HUES64 (cell line): ENCODE measurements at regions not wholly inside any gene's neighbourhood (a gene's known extent, or its start where the extent isn't known, plus 50 kb on each side); places are given as distances from the start of the nearest gene placed in this dataset.

Source experiments
- H3K27ac ChIP-seq: 2 replicates; pipeline ENCODE4 v1.7.0; 2013; ENCODE audit warnings: low read depth, low read length, inconsistent platforms
- H3K27me3 ChIP-seq: 2 replicates; pipeline ENCODE4 v1.6.1; 2013; ENCODE audit warnings: mild to moderate bottlenecking, low read length; ENCODE audit not compliant: insufficient read depth
- H3K36me3 ChIP-seq: 2 replicates; pipeline ENCODE4 v1.6.1; 2013; ENCODE audit warnings: mild to moderate bottlenecking, low read length; ENCODE audit not compliant: insufficient read depth
- H3K4me1 ChIP-seq: 2 replicates; pipeline ENCODE4 v1.6.1; 2013; ENCODE audit warnings: mild to moderate bottlenecking, low read length, moderate library complexity; ENCODE audit not compliant: insufficient read depth
- H3K4me3 ChIP-seq: 2 replicates; pipeline ENCODE4 v1.5.1; 2013; ENCODE audit warnings: mild to moderate bottlenecking, low read length, moderate library complexity
- H3K9ac ChIP-seq: 2 replicates; pipeline ENCODE4 v1.6.1; 2013; ENCODE audit warnings: mild to moderate bottlenecking, low read depth, low read length
- H3K9me3 ChIP-seq: 2 replicates; pipeline ENCODE4 v1.6.1; 2013; ENCODE audit warnings: low read depth, low read length; ENCODE audit not compliant: insufficient read depth
- WGBS: fragments of 150-250, 120-280 bp; methylation state at CpG from one replicate; pipeline ENCODE4 v1.1.7; 2013; ENCODE audit warnings: missing lambda C conversion rate; 5-methylcytosine and 5-hydroxymethylcytosine counted together

- Histone ChIP-seq H3K4me3 (no peak overlapping the region), H3K9ac (no peak overlapping the region), H3K4me1 (no peaks in the 10 kb centered on the region), H3K27me3 (no peaks in the 10 kb centered on the region), H3K36me3 (no peaks in the 10 kb centered on the region), H3K27ac (no peak overlapping the region), H3K9me3 (no peaks in the 10 kb centered on the region)
- WGBS, result 92% methylated on average over 8 of the region's 9 CpGs
Measured at GRCh38 chr2:241975593-241976284, 106.2 kb downstream of the RTP5 start.

GRCh38 chr2:241976296-241976695 lies 106.8 kb downstream of the RTP5 start:
- H3K4me3 ChIP-seq, result no peak overlapping the region
- no peak overlapping the region for H3K27ac ChIP-seq
- H3K36me3 ChIP-seq, result no peaks in the 10 kb centered on the region
- no peak overlapping the region for H3K9ac ChIP-seq
- WGBS, result 84% methylated on average over 12 of the region's 12 CpGs
- no peaks in the 10 kb centered on the region for H3K27me3 ChIP-seq
- no peaks in the 10 kb centered on the region for H3K4me1 ChIP-seq
- no peaks in the 10 kb centered on the region for H3K9me3 ChIP-seq

- no peaks in the 10 kb centered on the region for H3K27me3 ChIP-seq
Measured at GRCh38 chr2:241977557-241978300, 108.2 kb downstream of the RTP5 start.

GRCh38 chr2:241978670-241979069 lies 109.1 kb downstream of the RTP5 start:
- Histone ChIP-seq H3K9ac (no peak overlapping the region), H3K27ac (no peak overlapping the region), H3K4me1 (no peaks in the 10 kb centered on the region), H3K4me3 (no peak overlapping the region), H3K27me3 (no peaks in the 10 kb centered on the region), H3K36me3 (no peaks in the 10 kb centered on the region), H3K9me3 (no peaks in the 10 kb centered on the region)
- WGBS, result 100% methylated on average over 1 of the region's 1 CpG

More at GRCh38 chr2:241977557-241978300, 108.2 kb downstream of the RTP5 start:
- H3K4me3 ChIP-seq, result no peak overlapping the region
- H3K4me1 ChIP-seq, result no peaks in the 10 kb centered on the region
- H3K9me3 ChIP-seq, result no peaks in the 10 kb centered on the region
- no peak overlapping the region for H3K9ac ChIP-seq
- WGBS, result 92% methylated on average over 13 of the region's 14 CpGs
- no peak overlapping the region for H3K27ac ChIP-seq
- H3K36me3 ChIP-seq, result no peaks in the 10 kb centered on the region

- H3K4me3 ChIP-seq, result no peak overlapping the region
- H3K9me3 ChIP-seq, result no peaks in the 10 kb centered on the region
- H3K36me3 ChIP-seq, result no peaks in the 10 kb centered on the region
- H3K27me3 ChIP-seq, result no peaks in the 10 kb centered on the region
- H3K9ac ChIP-seq, result no peak overlapping the region
- 80% methylated on average over 6 of the region's 6 CpGs for WGBS
- H3K4me1 ChIP-seq, result no peaks in the 10 kb centered on the region
- H3K27ac ChIP-seq, result no peak overlapping the region
Measured at GRCh38 chr2:241980193-241980592, 110.7 kb downstream of the RTP5 start.

GRCh38 chr2:241981076-241981700 lies 111.7 kb downstream of the RTP5 start:
- H3K4me1 ChIP-seq, result no peaks in the 10 kb centered on the region
- no peak overlapping the region for H3K9ac ChIP-seq
- H3K9me3 ChIP-seq, result no peaks in the 10 kb centered on the region
- WGBS, result 95% methylated on average over 24 of the region's 24 CpGs
- no peak overlapping the region for H3K4me3 ChIP-seq
- H3K27ac ChIP-seq, result no peak overlapping the region
- H3K36me3 ChIP-seq, result no peaks in the 10 kb centered on the region
- no peaks in the 10 kb centered on the region for H3K27me3 ChIP-seq

- Histone ChIP-seq H3K9ac (no peak overlapping the region), H3K4me3 (no peak overlapping the region), H3K4me1 (no peaks in the 10 kb centered on the region), H3K27ac (no peak overlapping the region), H3K36me3 (no peaks in the 10 kb centered on the region), H3K27me3 (no peaks in the 10 kb centered on the region; the same call in 1 of the 2 replicates), H3K9me3 (peaks cover 4% of the 10 kb centered on the region; the same call in 1 of the 2 replicates)
- WGBS, result 92% methylated on average over 23 of the region's 23 CpGs
Measured at GRCh38 chr2:241982706-241983570, 113.4 kb downstream of the RTP5 start.

- no peak overlapping the region for H3K9ac ChIP-seq
- H3K4me3 ChIP-seq, result no peak overlapping the region
- no peaks in the 10 kb centered on the region for H3K36me3 ChIP-seq
- no peak overlapping the region for H3K27ac ChIP-seq
- WGBS, result 94% methylated on average over 22 of the region's 22 CpGs
- H3K9me3 ChIP-seq, result peaks cover 8% of the 10 kb centered on the region; the same call in 1 of the 2 replicates
- H3K4me1 ChIP-seq, result no peaks in the 10 kb centered on the region
- no peaks in the 10 kb centered on the region; the same call in 1 of the 2 replicates for H3K27me3 ChIP-seq
Measured at GRCh38 chr2:241983571-241984270, 114.2 kb downstream of the RTP5 start.

- WGBS, result 88% methylated on average over 12 of the region's 12 CpGs
- no peaks in the 10 kb centered on the region; the same call in 1 of the 2 replicates for H3K27me3 ChIP-seq
Measured at GRCh38 chr2:241984271-241984655, 114.7 kb downstream of the RTP5 start.

GRCh38 chr2:241984658-241985057 lies 115.1 kb downstream of the RTP5 start:
- Histone ChIP-seq H3K9ac (no peak overlapping the region), H3K36me3 (no peaks in the 10 kb centered on the region), H3K27me3 (no peaks in the 10 kb centered on the region; the same call in 1 of the 2 replicates), H3K4me3 (no peak overlapping the region), H3K9me3 (peaks cover 9% of the 10 kb centered on the region; the same call in 1 of the 2 replicates), H3K4me1 (no peaks in the 10 kb centered on the region), H3K27ac (no peak overlapping the region)
- WGBS, result 95% methylated on average over 6 of the region's 6 CpGs

More at GRCh38 chr2:241984271-241984655, 114.7 kb downstream of the RTP5 start:
- peaks cover 8% of the 10 kb centered on the region; the same call in 1 of the 2 replicates for H3K9me3 ChIP-seq
- no peaks in the 10 kb centered on the region for H3K4me1 ChIP-seq
- H3K36me3 ChIP-seq, result no peaks in the 10 kb centered on the region
- no peak overlapping the region for H3K9ac ChIP-seq
- no peak overlapping the region for H3K4me3 ChIP-seq
- H3K27ac ChIP-seq, result no peak overlapping the region
